NOMO-1 treated with DMSO at 0.1 percent for 48 hours (cell line): ENCODE measurements at regions not wholly inside any gene's neighbourhood (a gene's known extent, or its start where the extent isn't known, plus 50 kb on each side); places are given as distances from the start of the nearest gene placed in this dataset.

Experiments used
- DNase-seq: peaks from one replicate; lab custom pipeline; 2025; ENCODE audit not compliant: unreplicated experiment; lab: John Stamatoyannopoulos, UW

GRCh38 chr4:106687026-106687425 is 318.4 kb upstream of the GIMD1 start:
- no peak for DNase-seq

- DNase-seq, result no peak
Measured at GRCh38 chr4:106681381-106681921, 312.9 kb upstream of the GIMD1 start.

GRCh38 chr4:106679063-106679462 is 310.5 kb upstream of the GIMD1 start:
- DNase-seq, result peak; percentile 15

GRCh38 chr4:106677213-106677612 is 308.6 kb upstream of the GIMD1 start:
- no peak for DNase-seq

GRCh38 chr4:106676173-106676921 is 307.8 kb upstream of the GIMD1 start:
- peak; percentile 95 for DNase-seq

GRCh38 chr4:106671716-106672115 is 303.1 kb upstream of the GIMD1 start:
- DNase-seq, result no peak

- DNase-seq, result no peak
Measured at GRCh38 chr4:106670976-106671375, 302.4 kb upstream of the GIMD1 start.

GRCh38 chr4:106659371-106659770 is 290.8 kb upstream of the GIMD1 start:
- peak; percentile 85 for DNase-seq

GRCh38 chr4:106652095-106652494 is 283.5 kb upstream of the GIMD1 start:
- DNase-seq, result no peak

GRCh38 chr4:106650701-106651100 is 282.1 kb upstream of the GIMD1 start:
- DNase-seq, result no peak

- DNase-seq, result no peak
Measured at GRCh38 chr4:106647451-106647850, 278.9 kb upstream of the GIMD1 start.

- DNase-seq, result no peak
Measured at GRCh38 chr4:106629268-106629625, 260.7 kb upstream of the GIMD1 start.

- DNase-seq, result no peak
Measured at GRCh38 chr4:106628586-106629267, 260.1 kb upstream of the GIMD1 start.

- no peak for DNase-seq
Measured at GRCh38 chr4:106627051-106627450, 258.5 kb upstream of the GIMD1 start.

- no peak for DNase-seq
Measured at GRCh38 chr4:106624671-106625070, 256.1 kb upstream of the GIMD1 start.

- no peak for DNase-seq
Measured at GRCh38 chr4:106618956-106619355, 250.4 kb upstream of the GIMD1 start.

- DNase-seq, result no peak
Measured at GRCh38 chr4:106615961-106616360, 247.4 kb upstream of the GIMD1 start.

GRCh38 chr4:106615410-106615945 is 246.9 kb upstream of the GIMD1 start:
- no peak for DNase-seq

- DNase-seq, result no peak
Measured at GRCh38 chr4:106614441-106614840, 245.9 kb upstream of the GIMD1 start.

GRCh38 chr4:106609917-106610316 is 241.3 kb upstream of the GIMD1 start:
- no peak for DNase-seq

- DNase-seq, result no peak
Measured at GRCh38 chr4:106607558-106607957, 239.0 kb upstream of the GIMD1 start.
